Kidney epithelial cell (primary cell): ENCODE measurements at regions not wholly inside any gene's neighbourhood (a gene's known extent, or its start where the extent isn't known, plus 50 kb on each side); places are given as distances from the start of the nearest gene placed in this dataset.
A peak's percentile ranks its signal among the peaks of the same experiment; 100 is the strongest.

ENCODE experiments used
- DNase-seq: peaks from one replicate; pipeline ENCODE4 v3.0.0-alpha.2; 2010; ENCODE audit warnings: low read depth
- H3K27me3 ChIP-seq: 2 replicates; pipeline ENCODE4 v1.6.0; 2011; ENCODE audit warnings: low read length; ENCODE audit not compliant: control insufficient read depth, insufficient read depth
- H3K36me3 ChIP-seq: 2 replicates; pipeline ENCODE4 v1.5.1; 2011; ENCODE audit warnings: low read length; ENCODE audit not compliant: control insufficient read depth, insufficient read depth
- H3K4me3 ChIP-seq: 2 replicates; pipeline ENCODE4 v1.5.1; 2011; ENCODE audit warnings: low read depth, mild to moderate bottlenecking, control low read depth, low read length
- CTCF ChIP-seq: IDR thresholded peaks from 2 replicates; pipeline ENCODE4 v1.5.1; 2011; ENCODE audit warnings: mild to moderate bottlenecking, moderate library complexity, low read length, control low read depth, inconsistent platforms; ENCODE audit not compliant: insufficient read depth, poor library complexity, severe bottlenecking

GRCh38 chr11:15888556-15889345, 467.6 kb downstream of the SOX6 start:
- H3K27me3 ChIP-seq = no peaks in the 10 kb centered on the region
- no peak for DNase-seq
- H3K4me3 ChIP-seq = no peak overlapping the region
- no peak for TF ChIP-seq CTCF
- H3K36me3 ChIP-seq = no peaks in the 10 kb centered on the region

GRCh38 chr11:15889363-15890030, 466.8 kb downstream of the SOX6 start:
- H3K36me3 ChIP-seq = no peaks in the 10 kb centered on the region
- no peak for DNase-seq
- no peak for TF ChIP-seq CTCF
- H3K27me3 ChIP-seq = no peaks in the 10 kb centered on the region
- H3K4me3 ChIP-seq = no peak overlapping the region

GRCh38 chr11:15890031-15890713, 466.2 kb downstream of the SOX6 start:
- TF ChIP-seq CTCF = no peak
- DNase-seq = no peak
- H3K36me3 ChIP-seq = no peaks in the 10 kb centered on the region
- no peak overlapping the region for H3K4me3 ChIP-seq
- no peaks in the 10 kb centered on the region for H3K27me3 ChIP-seq

GRCh38 chr11:15893080-15893492, 463.3 kb downstream of the SOX6 start:
- Histone ChIP-seq H3K4me3 (no peak overlapping the region), H3K36me3 (no peaks in the 10 kb centered on the region), H3K27me3 (no peaks in the 10 kb centered on the region)
- no peak for TF ChIP-seq CTCF
- DNase-seq = peak; percentile 31

- Histone ChIP-seq H3K36me3 (no peaks in the 10 kb centered on the region), H3K27me3 (no peaks in the 10 kb centered on the region), H3K4me3 (no peak overlapping the region)
- DNase-seq = no peak
- TF ChIP-seq CTCF = no peak
These were observed 460.3 kb downstream of the SOX6 start for GRCh38 chr11:15896026-15896425.
